Middle frontal gyrus (tissue), 1 donor: ENCODE measurements at regions not wholly inside any gene's neighbourhood (a gene's known extent, or its start where the extent isn't known, plus 50 kb on each side); places are given as distances from the start of the nearest gene placed in this dataset.
"Not testable (repeated sequence)": the region's sequence is repeated elsewhere in the genome, so short reads cannot be mapped to it uniquely, and the experiment has no call there.

Source experiments
- DNase-seq: peaks from one replicate; pipeline ENCODE4 v3.0.0-alpha.2; 2015; ENCODE audit warnings: low spot score; ENCODE audit errors: extremely low spot score

DNA sequence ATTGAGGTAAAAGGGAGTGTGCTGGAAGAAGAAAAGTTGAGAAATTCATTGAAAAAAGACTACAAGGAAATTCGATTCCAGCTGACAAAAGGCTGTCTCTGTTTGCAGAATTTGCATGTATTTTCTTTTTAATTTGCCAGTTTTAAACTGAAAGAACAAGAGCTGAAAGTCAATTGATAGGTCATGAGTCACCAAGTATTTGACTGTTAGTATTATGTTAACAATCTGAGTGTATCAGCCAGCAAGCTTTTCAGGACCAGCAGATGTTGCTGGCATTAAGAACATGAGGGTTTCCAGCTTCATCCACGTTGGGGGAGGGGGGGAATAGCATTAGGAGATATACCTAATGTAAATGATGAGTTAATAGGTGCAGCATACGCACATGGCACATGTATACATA, 726.7 kb downstream of the METTL15 start:
- no peak for DNase-seq

DNA sequence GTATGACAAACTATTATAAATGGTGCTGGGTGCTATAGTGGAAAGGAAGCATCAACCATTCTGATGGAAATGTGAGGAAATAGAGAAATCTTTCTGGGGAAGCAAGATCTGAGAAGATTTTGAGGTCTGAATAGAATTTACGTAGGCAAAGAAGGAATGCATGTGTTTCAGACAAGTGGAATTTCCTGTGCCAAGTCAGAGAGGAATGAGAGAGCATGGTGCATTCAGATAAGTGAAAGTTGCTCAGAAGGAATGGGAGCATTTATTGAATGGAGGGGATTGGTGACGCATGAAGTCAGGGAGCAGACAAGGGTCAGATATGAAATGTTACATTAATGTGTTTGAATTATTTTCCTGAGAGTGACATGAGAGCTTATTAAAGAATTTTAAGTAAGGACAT, 725.5 kb downstream of the METTL15 start:
- no peak for DNase-seq

DNA sequence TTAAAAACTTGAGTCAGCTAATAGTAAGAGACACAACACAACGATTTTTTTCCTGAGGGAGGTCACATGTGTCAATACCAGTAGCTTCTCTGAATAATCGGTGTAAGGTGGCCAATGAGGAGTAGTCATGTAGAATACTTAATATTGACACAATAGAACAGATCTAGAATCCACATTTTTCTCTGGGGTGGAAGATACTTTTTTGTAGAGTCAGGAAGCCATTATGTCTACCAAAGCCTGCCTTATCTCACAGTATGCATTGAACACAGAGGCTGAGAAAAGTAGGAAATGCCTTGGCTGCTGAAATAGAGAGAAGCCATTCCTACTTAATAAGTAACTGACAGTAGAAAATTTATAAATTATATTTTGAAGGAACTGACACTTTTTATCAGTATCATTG, 725.0 kb downstream of the METTL15 start:
- DNase-seq = no peak

DNA sequence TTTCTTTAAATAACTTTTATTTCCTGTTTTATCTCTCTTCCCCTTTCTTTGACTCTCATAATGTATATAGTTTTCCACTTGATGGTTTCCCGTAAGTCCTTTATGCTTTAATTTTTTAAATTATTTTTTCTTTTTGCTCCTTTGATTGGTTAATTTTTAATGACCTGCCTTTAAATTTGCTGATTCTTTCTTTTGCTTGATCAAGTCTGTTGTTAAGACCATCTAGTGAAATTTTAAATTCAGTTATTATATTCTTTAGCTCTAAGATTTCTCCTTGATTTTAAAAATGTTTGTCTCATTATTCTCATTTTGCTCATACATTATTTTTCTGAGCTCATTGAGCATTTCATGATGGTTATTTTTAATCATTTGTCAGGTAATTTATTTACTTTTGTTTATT, 718.6 kb downstream of the METTL15 start:
- DNase-seq = no peak

DNA sequence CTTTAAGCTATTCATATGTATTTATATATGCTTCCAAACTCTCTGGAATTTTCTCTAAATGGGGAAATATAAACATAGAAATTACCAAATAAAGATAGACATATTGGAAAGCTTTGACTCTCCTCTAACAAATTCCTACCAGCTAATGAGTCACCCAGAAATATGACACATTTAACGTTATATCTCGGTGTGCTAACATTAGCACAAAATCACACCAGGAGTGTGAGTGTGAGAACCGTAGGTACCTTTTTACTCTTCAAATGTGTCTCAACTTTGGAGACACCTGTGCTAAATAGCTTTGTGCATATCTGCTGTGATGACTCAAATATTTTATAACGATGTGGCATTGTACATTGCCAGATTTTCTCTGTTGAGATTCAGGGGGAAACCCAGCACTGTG, 714.4 kb downstream of the METTL15 start:
- DNase-seq = no peak

DNA sequence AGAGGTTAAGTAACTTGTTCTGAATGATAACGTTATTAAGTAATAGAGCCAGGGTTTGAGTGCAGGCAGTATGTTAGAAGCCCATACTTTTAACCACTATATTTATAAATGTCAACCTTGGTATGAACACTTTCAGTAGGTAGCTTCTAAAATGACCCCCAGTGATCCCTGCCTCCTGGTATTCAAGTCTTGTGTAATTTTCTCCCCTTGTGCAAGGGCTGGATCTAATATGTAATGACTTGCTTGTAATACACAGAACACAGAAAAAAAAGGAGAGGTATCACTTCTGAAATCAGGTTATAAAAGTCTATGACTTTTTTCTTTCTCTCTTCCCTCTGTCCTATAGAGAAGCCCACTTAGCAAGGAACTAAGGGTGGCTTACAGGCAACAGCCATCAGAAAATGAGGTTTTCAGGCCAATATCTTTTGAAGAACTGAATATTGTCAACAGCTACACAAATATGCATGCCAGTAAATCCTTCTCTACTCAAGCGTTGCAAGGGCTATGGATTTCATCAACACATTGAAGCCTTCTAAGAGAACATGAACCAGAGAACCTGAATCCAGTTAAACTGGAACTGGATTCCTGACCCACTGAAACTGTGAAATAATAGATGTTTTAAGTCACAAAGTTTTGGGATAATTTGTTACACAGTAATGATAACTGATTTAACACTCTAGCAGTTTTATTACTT, 712.3 kb downstream of the METTL15 start:
- DNase-seq = no peak

DNA sequence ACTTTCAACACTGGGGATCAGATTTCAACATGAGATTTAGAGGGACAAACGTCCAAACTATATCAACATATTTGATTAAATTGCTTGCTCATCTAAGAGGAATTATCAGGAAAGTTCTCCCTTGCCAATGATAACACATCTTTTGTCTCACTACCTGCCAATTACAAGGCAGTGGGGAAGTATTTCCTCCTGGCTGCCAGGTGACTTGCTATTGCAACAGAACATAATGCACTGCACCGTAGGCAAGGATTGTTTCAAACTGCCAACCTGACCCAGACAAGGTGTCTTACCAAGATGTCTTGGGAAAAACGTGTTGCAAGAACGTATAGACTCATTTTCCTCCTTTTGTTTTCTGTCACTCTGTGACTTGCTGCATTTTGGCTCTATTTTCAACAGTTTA, 711.6 kb downstream of the METTL15 start:
- DNase-seq = no peak

DNA sequence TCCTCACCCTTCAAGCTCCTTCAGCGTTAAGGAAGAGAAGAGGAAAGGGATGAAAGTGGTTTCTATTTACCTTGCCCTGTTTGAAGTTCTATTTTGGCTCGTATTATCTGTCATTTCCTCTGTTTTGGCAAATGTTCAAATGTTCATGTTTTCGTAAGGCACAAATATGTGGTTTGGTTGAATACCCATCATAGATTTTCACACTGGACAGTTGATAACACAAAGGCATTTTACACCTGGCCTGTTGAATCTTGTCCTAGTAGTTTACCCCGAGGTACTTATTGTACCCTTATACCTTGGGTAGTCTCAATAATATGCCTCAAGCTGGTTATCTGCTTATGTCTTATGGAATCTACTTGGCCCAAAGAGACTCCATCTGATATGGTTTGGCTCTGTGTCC, 706.9 kb downstream of the METTL15 start:
- DNase-seq = no peak

DNA sequence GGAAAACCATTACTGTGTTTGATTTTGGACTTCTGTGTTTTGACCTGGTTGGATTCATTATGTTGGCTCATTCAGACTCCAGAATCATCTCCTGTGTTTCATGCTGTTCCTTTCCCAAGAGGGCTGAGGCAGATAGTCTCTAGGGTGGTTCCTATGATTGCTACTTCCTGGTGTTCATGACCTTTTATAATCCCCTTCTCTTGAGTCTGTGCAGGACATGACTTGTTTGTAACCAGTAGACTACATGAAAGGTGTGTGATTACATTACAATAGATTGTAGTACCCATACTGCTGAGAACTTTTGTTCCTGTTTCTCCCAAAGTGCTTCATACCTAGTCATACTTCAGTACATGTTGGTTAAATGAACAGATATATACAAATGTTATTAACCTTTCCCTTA, 700.6 kb downstream of the METTL15 start:
- no peak for DNase-seq

DNA sequence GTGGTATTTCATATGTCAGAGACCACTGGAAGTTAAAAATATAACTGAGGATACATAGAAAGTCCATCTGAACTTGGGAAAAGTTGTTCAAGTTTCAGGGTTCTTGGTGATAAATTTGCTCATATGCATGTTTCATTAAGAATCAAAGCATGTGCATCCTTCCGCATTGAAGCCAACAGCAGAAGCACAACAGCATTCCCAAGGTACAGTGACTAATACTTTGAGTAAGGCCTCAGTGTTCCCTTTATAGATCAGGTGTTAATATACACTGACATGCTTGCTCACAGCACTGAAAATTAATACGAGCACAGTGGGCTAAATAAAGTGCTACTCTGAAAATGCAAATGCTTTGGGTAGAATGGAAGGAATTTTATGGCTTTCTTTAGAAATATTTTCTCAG, 691.1 kb downstream of the METTL15 start:
- no peak for DNase-seq

DNA sequence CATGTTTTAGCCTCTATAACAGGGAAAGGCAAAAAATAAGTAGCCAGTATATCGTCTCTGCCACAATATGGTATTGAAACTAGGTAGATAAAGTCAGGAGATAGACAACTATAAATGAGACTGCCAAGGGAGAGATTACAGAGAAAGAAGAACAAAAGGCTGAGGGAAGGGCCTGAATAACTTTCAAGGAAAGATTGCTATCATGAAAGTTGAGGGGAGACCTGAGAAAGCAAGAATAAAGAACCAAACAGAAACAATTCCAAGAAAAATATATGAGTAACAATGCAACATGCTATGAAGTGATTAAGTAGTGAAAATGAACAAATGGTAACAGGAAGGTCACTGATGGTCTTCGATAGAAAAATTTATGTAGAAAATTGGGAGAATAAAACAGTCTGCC, 690.1 kb downstream of the METTL15 start:
- no peak for DNase-seq

DNA sequence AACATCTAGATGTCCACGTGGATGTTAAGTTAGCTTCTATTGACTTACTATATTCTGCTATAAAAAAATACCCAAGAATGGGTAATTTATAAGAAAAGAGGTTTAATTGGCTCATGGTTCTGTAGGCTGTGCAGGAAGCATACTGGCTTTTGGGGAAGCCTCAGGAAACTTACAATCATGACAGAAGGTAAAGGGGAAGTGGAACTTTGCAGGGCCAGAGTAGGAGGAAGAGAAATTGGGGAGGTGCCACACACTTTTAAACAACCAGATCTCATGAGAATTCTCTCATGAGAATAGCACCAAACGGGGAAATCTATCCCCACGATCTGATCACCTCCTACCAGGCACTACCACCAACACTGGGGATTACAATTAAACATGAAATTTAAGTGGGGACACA, 689.3 kb downstream of the METTL15 start:
- no peak for DNase-seq

DNA sequence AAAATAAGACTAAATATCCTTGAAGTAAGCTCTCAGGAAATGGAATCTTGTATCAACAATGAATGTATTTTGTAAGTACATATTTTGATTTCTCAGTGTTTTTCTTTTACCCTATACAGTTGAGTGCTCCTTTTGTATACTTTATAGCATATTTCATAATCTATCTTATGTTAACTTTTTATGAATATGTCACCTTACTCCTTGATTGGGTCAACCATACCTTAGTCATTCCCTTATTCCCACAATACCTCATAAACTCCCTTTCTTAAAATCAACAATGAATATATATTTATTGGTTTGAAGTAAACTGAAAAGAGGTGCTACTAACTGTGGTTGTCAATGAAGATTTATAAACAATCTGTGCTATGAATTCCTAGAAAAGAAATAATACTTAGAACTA, 686.2 kb downstream of the METTL15 start:
- DNase-seq = no peak

DNA sequence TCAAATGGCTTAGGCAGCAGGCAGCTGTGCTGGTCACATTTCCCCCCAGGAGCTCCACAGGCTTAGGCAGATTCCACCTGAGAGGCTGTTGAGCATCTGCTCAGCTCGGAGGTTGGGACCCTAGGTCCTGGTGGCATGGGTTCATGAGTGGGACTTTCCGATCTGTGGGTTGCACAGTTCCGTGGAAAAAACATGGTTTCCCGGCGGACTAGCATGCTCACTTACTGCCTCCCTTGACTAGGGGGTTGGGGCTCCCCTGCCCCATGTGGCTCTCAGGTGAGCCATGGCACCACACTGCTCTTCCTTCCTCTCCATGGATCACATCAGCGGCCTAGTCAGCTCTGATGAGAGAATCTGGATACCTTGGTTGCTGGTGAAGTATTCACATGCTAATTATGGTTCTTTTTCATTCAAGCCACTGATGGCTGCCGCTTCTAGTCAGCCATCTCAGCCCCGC, 685.1 kb downstream of the METTL15 start:
- DNase-seq = no peak

DNA sequence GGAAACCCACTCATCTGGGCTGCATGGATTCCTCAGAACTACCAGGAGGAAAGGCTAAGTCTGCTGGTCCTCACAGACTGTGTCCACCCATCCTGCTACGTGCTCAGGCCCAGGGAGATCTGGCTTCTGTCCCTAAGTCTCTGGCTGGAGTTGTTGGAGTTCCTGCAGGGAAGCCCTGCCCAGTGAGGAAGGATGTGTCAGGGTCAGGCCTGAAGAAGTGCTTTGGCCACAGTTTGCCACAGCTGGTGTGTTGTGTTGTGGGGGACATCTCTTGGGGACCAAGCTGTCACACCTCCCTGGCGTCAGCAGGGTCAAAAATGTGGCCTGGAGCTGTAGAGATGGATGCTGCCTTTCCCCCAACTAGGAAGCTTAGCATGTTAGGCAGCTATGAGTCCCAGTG, 684.7 kb downstream of the METTL15 start:
- DNase-seq = no peak

DNA sequence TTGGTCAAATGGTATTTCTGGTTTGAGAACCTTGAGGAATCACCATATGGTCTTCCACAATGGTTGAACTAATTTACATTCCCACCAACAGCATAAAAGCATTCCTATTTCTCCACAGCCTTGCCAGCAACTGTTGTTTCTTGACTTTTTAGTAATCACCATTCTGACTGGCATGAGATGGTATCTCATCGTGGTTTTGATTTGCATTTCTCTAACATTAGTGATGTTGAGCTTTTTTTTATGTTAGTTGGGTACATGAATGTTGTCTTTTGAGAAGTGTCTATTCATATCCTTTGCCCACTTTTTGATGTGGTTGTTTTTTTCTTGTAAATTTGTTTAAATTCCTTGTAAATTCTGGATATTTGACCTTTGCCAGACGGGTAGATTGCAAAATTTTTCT, 679.7 kb downstream of the METTL15 start:
- not testable (repeated sequence) for DNase-seq

DNA sequence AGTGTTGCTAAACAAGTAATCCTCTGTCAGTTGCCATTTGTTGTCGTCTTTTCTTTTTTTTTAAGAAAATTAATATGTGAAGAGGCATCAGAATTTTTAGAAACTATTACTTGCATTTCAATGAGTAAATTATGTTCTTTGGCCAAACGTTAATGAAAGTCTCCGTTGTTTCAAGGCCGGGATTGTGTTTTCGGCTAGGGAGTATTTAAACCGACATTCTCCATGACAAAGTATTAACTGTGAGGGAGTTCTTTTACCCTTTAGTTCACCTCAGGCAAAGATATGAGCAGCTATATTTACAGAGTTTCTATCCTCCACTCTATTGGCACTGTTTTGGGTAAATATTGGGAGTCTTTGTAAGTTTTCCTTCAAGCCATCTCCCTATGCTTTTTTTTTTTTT, 668.9 kb downstream of the METTL15 start:
- DNase-seq = no peak

DNA sequence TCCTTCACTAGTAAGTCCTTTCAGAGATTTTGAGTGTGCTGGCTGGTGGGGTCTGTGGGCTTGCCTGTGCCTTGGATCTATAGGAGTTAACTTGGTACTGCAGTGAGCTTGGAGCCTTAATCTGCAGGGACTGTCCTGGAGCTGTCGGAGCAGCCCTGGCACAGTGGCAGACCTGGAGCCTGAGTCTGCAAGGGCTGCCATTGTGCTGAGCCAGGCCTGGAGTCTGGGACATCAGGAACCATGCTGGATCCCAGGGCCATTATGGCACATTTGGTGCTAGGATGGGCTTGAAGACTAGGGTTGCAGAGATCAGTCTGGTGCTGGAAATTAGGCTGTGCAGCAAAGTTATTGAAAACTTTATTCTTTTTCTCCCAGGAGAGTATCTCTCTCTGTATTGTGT, 665.4 kb downstream of the METTL15 start:
- no peak for DNase-seq

DNA sequence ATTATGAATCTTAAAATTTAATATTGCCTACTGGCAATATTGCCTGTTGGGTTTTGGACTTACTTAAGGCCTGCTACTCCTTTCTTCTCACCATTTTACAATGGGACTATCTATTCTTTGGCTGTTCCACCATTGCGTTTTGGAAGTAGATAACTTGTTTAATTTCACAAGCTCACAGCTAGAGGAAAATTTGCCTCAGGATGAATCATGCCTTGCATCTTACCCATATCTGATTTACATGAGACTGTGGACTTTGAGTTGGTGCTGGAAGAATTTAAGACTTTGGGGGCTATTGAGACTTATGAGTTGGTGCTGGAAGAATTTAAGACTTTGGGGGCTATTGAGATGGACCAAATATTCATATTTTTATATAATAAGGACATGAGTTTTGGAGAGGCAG, 662.6 kb downstream of the METTL15 start:
- DNase-seq = no peak

DNA sequence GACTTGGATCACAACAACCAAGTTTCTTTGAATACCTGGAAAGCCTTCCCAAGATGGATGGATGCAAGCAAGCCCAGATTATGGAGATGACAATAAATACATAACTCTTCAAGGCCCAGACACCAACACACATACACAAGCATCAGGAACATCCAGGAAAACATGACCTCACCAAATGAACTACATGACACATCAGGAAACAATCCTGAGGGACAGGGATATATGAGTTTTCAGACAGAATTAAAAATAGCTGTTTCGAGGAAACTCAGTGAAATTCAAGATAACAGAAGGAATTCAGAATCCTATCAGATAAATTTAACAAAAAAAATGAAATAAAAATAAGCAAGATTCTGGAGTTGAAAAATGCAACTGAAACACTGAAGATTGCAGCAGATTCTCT, 659.4 kb downstream of the METTL15 start:
- DNase-seq = no peak

DNA sequence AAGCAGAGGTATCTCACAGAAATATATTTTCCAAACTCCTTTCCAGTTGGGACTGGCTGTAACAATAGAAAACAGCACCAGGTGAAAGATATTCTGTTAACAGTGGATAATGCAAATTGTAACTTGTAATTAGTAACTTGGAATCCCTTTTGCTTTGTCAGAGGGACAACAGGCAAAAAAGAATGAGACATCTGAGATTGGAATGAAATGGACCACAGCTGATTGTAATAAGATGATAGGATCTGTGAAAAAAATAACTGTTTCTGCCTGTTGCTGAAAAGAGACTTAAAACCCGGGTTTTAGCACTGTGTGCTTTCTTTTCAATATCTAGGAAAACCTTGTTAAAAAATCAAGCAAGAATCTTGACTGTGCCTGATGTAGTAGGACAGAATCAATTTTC, 655.7 kb downstream of the METTL15 start:
- DNase-seq = no peak

DNA sequence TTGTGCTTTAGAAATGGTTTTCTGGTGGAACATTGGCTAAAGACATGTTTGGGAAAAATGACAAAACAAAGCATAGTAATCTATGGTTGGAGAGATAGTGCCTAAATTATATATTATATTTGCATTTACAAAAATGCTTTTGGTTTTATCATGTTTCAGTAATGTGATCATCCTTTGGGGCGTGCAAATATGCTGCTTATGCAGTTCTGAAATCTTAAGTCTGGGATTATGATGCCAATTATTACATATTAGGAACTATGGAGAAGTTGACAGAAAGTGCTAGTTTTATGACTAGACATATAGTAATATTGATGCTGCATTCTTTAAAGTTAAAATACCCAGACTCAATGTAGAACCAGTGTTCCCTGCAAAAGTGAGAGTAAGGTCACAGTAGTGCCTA, 655.0 kb downstream of the METTL15 start:
- no peak for DNase-seq

DNA sequence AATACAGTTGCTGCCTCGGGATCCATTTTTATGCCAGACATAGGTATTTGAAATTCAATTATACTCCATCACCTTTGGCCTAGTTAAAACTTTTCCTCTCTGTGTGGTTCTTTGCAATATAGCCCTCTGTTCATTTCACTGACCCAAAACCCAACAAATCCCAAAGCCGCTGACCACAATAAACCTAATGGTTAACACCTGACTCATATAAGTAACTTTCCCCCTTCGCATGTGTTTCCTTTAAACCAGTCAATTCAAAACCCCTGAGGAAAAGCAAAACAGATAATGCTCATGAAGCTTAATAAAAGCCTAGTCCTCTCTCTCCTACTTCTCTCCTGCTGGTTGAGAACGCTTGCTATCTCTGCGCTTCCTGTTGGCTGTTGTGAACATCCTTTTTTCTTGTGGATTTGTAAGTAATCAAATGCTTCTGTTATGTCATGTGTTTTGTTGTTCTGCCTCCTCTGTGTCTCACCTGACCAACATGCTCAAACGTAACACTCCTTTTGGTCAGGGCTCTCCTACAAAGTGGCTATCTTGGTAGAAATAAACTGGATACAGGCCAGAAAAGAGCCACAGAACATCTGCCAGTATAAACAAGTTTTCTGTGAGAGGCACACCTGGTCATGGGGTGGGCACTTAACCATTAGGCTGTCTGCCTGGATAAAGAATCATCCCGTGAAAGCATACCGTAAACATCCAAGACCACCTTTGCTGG, 652.6 kb downstream of the METTL15 start:
- DNase-seq = no peak
